ENCODE measurements at regions not wholly inside any gene's neighbourhood (a gene's known extent, or its start where the extent isn't known, plus 50 kb on each side); places are given as distances from the start of the nearest gene placed in this dataset.

DNA sequence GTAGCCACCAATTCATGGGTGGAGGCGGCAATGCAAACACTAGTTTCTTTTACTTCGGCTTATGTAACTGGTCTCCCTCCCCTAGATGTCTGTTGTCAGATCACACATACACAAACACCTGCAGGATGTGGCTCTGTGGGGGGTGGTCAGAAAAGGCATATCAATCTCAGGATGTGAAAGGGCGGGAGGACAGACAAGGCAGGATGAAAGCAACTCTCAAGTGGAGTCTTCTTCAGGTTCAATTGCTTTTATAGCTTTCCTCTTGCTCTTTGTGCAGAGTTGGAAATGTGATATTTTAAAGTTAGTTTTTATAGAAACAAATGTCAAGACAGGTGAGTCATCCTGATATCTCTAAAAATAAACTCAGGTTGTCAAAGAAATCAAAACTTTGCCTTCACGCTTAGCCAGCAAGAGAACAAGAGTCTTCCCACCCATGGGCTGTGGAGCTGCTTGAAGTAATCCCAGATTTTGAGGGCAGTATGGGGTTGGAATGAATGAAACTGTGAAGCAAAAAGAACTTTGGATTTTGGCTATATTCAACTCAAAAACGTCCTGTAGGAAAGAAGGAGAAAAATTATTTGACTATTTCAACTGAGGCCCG is 423.4 kb downstream of the GUCY1A2 start:
- no peaks in the 10 kb centered on the region for H3K36me3 Mint-ChIP-seq (ENCODE audit: low read depth)
- H3K27ac Mint-ChIP-seq: no peak overlapping the region
- peaks cover 12% of the 10 kb centered on the region for H3K9me3 Mint-ChIP-seq
- intact Hi-C loops (cut with micrococcal nuclease): no loop called here
- H3K27me3 Mint-ChIP-seq (ENCODE audit: insufficient read depth): no peaks in the 10 kb centered on the region
- no peak overlapping the region for H3K4me3 Mint-ChIP-seq
- DNase-seq (ENCODE audit: low spot score): no peak
- no peaks in the 10 kb centered on the region for H3K4me1 Mint-ChIP-seq (ENCODE audit: low read depth)

DNA sequence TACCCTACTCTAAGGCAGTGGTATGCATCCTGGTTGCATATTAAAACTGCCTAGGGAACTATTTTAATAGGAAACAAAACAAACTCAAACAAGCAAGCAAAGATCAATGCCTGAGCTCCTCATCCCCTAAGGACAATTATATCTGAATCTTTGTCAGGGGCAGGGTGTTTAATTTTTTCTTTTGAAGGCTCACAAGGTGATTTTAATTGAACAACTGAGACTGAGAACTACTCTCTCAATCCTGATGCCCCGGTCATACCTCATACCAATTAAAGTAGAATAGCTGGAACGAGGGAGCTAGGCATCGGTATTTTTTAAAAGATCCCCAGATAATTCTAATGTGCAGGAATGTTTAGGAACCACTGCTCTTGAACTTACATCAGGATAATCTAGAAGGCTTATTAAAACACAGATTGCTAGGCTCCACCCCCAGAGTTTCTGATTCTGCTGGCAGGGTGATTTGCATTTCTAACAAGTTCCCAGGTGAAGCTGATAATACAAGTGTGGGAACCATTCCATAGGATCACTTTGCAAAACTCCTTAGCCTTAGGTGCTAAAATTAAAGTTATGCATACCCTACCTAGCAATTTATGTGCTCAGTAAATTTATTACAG is 416.5 kb downstream of the GUCY1A2 start:
- intact Hi-C loops (cut with micrococcal nuclease): no loop called here
- H3K36me3 Mint-ChIP-seq (ENCODE audit: low read depth): no peaks in the 10 kb centered on the region
- H3K27me3 Mint-ChIP-seq (ENCODE audit: insufficient read depth): no peaks in the 10 kb centered on the region
- H3K9me3 Mint-ChIP-seq: peaks cover under 1% of the 10 kb centered on the region
- H3K4me3 Mint-ChIP-seq: no peak overlapping the region
- H3K27ac Mint-ChIP-seq: no peak overlapping the region
- H3K4me1 Mint-ChIP-seq (ENCODE audit: low read depth): no peaks in the 10 kb centered on the region
- no peak for DNase-seq (ENCODE audit: low spot score)

DNA sequence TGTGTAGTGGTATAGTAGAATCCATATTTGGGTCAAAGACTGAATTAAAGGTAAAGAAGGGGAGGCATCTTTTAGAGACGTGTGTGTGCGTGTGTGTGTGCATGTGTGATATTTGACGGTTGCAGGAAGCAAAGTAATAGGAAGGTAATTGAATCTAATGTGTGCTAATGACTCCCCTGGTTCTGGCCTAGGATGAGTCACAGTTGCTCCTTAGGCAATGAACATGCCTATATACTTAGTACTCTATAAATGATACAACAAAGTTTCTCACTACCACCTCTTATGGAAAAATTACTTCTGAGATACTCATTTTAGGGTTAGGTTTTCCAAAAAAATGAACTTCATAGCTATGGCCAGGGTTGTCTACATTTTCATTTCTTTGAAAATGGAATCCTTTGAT is 409.6 kb downstream of the GUCY1A2 start:
- Mint-ChIP-seq H3K27me3 (ENCODE audit: insufficient read depth) (peaks cover 1% of the 10 kb centered on the region), H3K4me3 (no peak overlapping the region), H3K4me1 (ENCODE audit: low read depth) (no peaks in the 10 kb centered on the region), H3K36me3 (ENCODE audit: low read depth) (no peaks in the 10 kb centered on the region), H3K9me3 (no peaks in the 10 kb centered on the region), H3K27ac (no peak overlapping the region)
- DNase-seq (ENCODE audit: low spot score): no peak
- intact Hi-C loops (cut with micrococcal nuclease): no loop called here

DNA sequence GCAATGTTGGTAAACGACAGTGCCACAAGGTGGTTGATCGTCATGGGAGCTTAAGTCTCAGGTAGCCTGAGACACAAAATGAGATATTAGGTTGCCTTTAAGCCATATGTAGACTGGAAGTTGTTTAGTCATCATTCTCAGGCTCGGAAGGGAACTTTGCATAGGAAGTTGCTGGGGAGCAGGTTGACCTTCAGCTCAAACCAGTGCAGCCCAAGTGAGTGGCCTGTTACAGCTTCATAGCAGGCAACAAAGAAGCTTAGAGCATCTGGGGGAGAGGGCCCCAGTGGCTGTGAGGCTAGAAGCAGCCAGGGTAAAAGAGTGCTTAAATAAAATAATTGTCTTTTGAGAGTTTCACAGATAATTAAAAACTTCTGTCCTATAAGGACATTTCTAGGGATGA is 404.0 kb downstream of the GUCY1A2 start:
- Mint-ChIP-seq H3K27me3 (ENCODE audit: insufficient read depth) (no peaks in the 10 kb centered on the region), H3K36me3 (ENCODE audit: low read depth) (no peaks in the 10 kb centered on the region), H3K27ac (no peak overlapping the region), H3K9me3 (no peaks in the 10 kb centered on the region), H3K4me3 (no peak overlapping the region), H3K4me1 (ENCODE audit: low read depth) (no peaks in the 10 kb centered on the region)
- no peak for DNase-seq (ENCODE audit: low spot score)
- intact Hi-C loops (cut with micrococcal nuclease): no loop called here

DNA sequence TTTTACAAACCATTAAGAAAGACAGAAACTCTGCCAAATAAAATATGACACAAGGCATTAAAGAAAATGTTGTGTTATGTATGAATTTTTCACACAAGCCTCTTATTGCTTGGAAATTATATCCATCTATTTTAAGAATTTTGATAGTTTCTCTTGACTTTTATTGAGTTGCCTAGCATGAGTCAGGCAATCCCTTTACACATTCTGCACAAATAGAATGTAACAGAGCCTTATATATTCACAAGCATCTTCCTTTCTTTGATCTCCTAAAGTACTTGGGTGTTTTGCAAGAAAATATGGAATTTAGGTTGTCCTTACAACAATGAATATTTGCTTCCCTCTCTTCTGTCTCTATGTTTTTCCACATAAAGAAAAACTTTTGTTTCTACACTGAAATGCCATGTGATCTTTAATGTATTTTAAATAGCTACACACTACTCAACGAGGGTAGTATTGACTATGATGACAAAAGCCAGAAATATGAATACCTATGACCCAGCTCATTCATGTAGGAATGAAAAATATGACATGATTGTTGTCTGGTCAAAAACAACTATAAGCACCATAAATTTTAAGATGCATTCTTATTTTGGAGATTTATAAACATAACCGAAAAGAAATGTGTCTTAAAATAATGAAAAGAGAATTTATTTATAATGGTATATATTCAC is 398.8 kb downstream of the GUCY1A2 start:
- peaks cover 3% of the 10 kb centered on the region for H3K9me3 Mint-ChIP-seq
- no peak overlapping the region for H3K27ac Mint-ChIP-seq
- DNase-seq (ENCODE audit: low spot score): no peak
- no peaks in the 10 kb centered on the region for H3K36me3 Mint-ChIP-seq (ENCODE audit: low read depth)
- no peaks in the 10 kb centered on the region for H3K27me3 Mint-ChIP-seq (ENCODE audit: insufficient read depth)
- no peak overlapping the region for H3K4me3 Mint-ChIP-seq
- intact Hi-C loops (cut with micrococcal nuclease): no loop called here
- H3K4me1 Mint-ChIP-seq (ENCODE audit: low read depth): no peaks in the 10 kb centered on the region

DNA sequence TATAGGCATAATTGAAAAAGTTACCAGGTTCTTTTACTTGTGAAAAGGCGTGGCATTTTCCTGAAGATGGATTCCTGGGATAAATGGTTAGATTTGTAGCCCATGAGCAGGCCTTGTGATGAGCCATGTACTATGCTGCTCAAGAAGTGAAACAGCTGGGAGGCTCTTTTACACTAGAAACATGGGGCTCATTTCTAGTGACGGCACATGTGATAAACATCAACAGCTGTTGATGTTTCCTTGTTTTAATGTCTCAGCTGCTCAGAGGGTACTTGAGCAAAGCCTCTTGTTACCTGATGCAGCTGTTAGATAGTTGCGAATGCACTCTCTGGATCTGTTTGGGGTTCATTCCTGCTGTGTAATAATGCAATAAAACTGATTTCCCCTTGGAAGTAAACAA is 396.8 kb downstream of the GUCY1A2 start:
- Mint-ChIP-seq H3K27ac (no peak overlapping the region), H3K9me3 (peaks cover 3% of the 10 kb centered on the region), H3K36me3 (ENCODE audit: low read depth) (no peaks in the 10 kb centered on the region), H3K4me3 (no peak overlapping the region), H3K27me3 (ENCODE audit: insufficient read depth) (no peaks in the 10 kb centered on the region), H3K4me1 (ENCODE audit: low read depth) (no peaks in the 10 kb centered on the region)
- intact Hi-C loops (cut with micrococcal nuclease): no loop called here
- DNase-seq (ENCODE audit: low spot score): no peak

Measured in activated T-helper 1 cell treated with anti-CD3 and anti-CD28 coated beads, Interleukin-12 subunit alpha, Interleukin-12 subunit beta, Interleukin-2, Interleukin-4 antibody, amounts not matched to agents 30 ng/mL and 10 ng/mL and 1 ng/mL, durations not matched to agents 14 hours and 24 hours and 36 hours (primary cell).